GM18511 (cell line): ENCODE measurements at regions not wholly inside any gene's neighbourhood (a gene's known extent, or its start where the extent isn't known, plus 50 kb on each side); places are given as distances from the start of the nearest gene placed in this dataset.

ENCODE experiments used
- ATAC-seq: cut with Tn5 transposase; IDR thresholded peaks from one replicate; pipeline ENCODE4 v1.9.1; 2021; ENCODE audit warnings: mild to moderate bottlenecking, moderate library complexity; ENCODE audit not compliant: unreplicated experiment

DNA sequence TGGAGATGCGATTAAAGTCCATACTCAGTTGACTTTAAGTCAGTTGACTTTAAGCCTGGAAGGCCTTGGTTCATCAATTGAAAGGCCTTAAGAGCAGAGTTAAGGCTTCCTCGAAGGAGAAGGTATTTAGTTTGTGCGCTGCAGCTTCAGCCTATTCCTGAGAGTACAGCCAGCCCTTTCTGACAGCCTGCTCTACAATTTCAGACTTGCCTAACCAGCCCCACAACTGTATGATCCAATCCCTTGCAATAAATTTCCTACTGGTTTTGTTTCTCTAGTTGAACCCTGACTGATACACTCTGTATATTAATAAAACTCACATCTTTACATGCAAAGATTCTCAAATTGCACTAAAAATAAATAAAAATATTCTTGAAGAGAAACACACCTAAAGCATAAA is 66.1 kb upstream of the RORA start:
- no peak for ATAC-seq

DNA sequence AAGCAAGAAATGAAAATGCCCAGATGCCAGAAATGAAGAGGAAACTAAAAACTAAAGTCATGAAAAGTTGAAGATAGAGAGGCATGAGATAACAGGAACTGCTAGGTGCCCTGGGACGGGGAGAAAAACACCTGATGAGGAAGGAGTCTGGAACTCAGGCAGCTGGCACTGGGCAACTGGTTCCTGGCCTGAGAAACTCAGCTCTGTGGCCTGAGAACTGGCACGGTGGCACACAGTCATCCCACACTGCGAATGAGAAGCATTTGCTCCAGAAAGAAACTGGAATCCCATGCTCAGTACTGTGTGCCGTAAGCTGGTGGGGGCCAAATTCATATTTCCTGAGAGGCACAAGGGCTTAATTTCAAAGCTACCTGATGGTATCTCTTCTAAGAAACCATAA is 53.6 kb upstream of the RORA start:
- no peak for ATAC-seq

DNA sequence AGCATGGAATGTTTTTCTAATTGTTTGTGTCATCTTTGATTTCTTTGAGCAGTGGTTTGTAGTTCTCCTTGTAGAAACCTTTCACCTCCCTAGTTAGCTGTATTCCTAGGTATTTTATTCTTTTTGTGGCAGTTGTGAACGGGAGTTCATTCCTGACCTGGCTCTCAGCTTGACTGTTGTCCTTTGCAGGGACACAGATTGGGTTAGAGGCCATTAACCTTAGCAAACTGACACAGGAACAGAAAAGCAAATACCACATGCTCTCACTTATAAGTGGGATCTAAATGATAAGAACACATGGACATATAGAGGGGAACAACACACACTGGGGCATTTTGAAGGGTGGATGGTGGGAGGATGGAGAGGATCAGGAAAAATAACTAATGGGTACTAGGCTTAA is 52.2 kb upstream of the RORA start:
- ATAC-seq, result no peak
